ENCODE measurements at regions not wholly inside any gene's neighbourhood (a gene's known extent, or its start where the extent isn't known, plus 50 kb on each side); places are given as distances from the start of the nearest gene placed in this dataset.

DNA sequence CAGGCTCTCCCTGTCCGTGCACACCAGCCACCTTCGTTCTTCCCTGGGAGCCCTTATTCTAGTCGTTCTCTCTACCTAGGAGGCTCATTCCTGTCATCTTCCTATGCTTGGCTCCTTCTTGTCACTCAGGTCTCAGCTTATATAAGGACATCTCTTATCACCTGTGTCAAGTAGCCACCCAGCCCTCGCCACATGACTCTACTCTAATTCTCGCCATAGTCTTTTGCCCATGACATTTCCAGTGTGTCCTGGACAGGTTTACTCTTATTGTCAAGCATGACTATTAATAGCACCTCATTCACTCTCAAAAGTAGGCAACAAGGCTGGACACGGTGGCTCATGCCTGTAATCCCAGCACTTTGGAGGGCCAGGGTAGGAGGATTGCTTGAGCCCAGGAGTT is 175.7 kb upstream of the NUDT4 start:
- TF ChIP-seq, protein P1, sequence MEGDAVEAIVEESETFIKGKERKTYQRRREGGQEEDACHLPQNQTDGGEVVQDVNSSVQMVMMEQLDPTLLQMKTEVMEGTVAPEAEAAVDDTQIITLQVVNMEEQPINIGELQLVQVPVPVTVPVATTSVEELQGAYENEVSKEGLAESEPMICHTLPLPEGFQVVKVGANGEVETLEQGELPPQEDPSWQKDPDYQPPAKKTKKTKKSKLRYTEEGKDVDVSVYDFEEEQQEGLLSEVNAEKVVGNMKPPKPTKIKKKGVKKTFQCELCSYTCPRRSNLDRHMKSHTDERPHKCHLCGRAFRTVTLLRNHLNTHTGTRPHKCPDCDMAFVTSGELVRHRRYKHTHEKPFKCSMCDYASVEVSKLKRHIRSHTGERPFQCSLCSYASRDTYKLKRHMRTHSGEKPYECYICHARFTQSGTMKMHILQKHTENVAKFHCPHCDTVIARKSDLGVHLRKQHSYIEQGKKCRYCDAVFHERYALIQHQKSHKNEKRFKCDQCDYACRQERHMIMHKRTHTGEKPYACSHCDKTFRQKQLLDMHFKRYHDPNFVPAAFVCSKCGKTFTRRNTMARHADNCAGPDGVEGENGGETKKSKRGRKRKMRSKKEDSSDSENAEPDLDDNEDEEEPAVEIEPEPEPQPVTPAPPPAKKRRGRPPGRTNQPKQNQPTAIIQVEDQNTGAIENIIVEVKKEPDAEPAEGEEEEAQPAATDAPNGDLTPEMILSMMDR (IDR thresholded peaks at IDR 0.05) = no peak
- TF ChIP-seq POLR2A (IDR thresholded peaks at IDR 0.05) (no peak), EP300 (IDR thresholded peaks at IDR 0.05) (no peak)

Measured in ovary (tissue), 3 donors.